ENCODE measurements at regions not wholly inside any gene's neighbourhood (a gene's known extent, or its start where the extent isn't known, plus 50 kb on each side); places are given as distances from the start of the nearest gene placed in this dataset.
"Not testable (repeated sequence)": the region's sequence is repeated elsewhere in the genome, so short reads cannot be mapped to it uniquely, and the experiment has no call there.

DNA sequence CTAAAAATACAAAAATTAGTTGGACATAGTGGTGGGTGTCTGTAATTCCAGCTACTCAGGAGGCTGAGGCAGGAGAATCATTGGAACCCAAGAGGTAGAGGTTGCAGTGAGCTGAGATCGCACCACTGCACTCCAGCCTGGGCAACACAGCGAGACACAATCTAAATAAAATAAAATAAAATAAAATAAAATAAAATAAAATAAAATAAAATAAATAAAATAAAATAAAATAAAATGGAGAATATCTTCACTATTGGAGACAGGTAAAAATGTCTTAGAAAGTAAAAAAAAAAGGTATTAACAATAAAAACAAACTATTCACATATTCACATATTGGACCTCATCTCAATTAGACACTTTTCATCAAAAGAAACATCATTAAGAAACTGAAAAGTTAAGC, 106.3 kb upstream of the PAXBP1 start:
- not testable (repeated sequence) for TF ChIP-seq EZH2 (IDR thresholded peaks at IDR 0.05; ENCODE audit: low read depth, low read length, severe bottlenecking); POLR2A (IDR thresholded peaks at IDR 0.05; ENCODE audit: control extremely low read depth in 1 of 2, low read depth in 2 of 2, low read length in 2 of 2)
